ENCODE measurements at regions not wholly inside any gene's neighbourhood (a gene's known extent, or its start where the extent isn't known, plus 50 kb on each side); places are given as distances from the start of the nearest gene placed in this dataset.

GRCh38 chr6:90446164-90446563, 140.7 kb downstream of the MAP3K7 start:
- Mint-ChIP-seq H3K36me3 (ENCODE audit: low read depth) (no peaks in the 10 kb centered on the region), H3K4me3 (no peak overlapping the region), H3K4me1 (peaks cover 40% of the 10 kb centered on the region), H3K27ac (no peak overlapping the region), H3K27me3 (ENCODE audit: insufficient read depth, low read depth, poor library complexity) (no peaks in the 10 kb centered on the region), H3K9me3 (no peaks in the 10 kb centered on the region)
- no peak overlapping the region for H3K4me3 ChIP-seq
- no peaks in the 10 kb centered on the region for H3K79me2 ChIP-seq (replicated peaks; ENCODE audit: insufficient read depth)
- DNase-seq (ENCODE audit: low spot score) (no peak), ATAC-seq (no peak)
- no peaks in the 10 kb centered on the region for H3K27me3 ChIP-seq (ENCODE audit: insufficient read depth)
- no peaks in the 10 kb centered on the region for H3K36me3 ChIP-seq (ENCODE audit: insufficient read depth)
- no peak for TF ChIP-seq REST (IDR thresholded peaks at IDR 0.05; ENCODE audit: unreplicated experiment)
- no peaks in the 10 kb centered on the region for H3K9me2 ChIP-seq (ENCODE audit: insufficient read depth)
- H3F3A ChIP-seq (replicated peaks; ENCODE audit: low read depth): no peaks in the 10 kb centered on the region
- H3K4me1 ChIP-seq (ENCODE audit: insufficient read depth): peaks cover 38% of the 10 kb centered on the region
- H2AFZ ChIP-seq: no peak overlapping the region
- no peaks in the 10 kb centered on the region for H4K20me1 ChIP-seq (replicated peaks; ENCODE audit: insufficient read depth)
- H3K27ac ChIP-seq (ENCODE audit: low read depth): no peak overlapping the region
- no peak overlapping the region for H3K4me2 ChIP-seq

GRCh38 chr6:90445533-90446108, 141.3 kb downstream of the MAP3K7 start:
- no peak overlapping the region for H3K4me3 Mint-ChIP-seq
- H3K36me3 Mint-ChIP-seq (ENCODE audit: low read depth): no peaks in the 10 kb centered on the region
- H3K4me1 ChIP-seq (ENCODE audit: insufficient read depth): peaks cover 38% of the 10 kb centered on the region
- no peaks in the 10 kb centered on the region for H3K79me2 ChIP-seq (replicated peaks; ENCODE audit: insufficient read depth)
- H3K9me2 ChIP-seq (ENCODE audit: insufficient read depth): no peaks in the 10 kb centered on the region
- DNase-seq (ENCODE audit: low spot score) (no peak), ATAC-seq (no peak)
- H3K27ac ChIP-seq (ENCODE audit: low read depth): no peak overlapping the region
- H3K4me1 Mint-ChIP-seq: peaks cover 40% of the 10 kb centered on the region
- no peaks in the 10 kb centered on the region for H3K27me3 Mint-ChIP-seq (ENCODE audit: insufficient read depth, low read depth, poor library complexity)
- H3K36me3 ChIP-seq (ENCODE audit: insufficient read depth): no peaks in the 10 kb centered on the region
- H3K27ac Mint-ChIP-seq: no peak overlapping the region; the same call in 1 of the 2 replicates
- H3F3A ChIP-seq (replicated peaks; ENCODE audit: low read depth): peaks cover 4% of the 10 kb centered on the region
- no peaks in the 10 kb centered on the region for H3K27me3 ChIP-seq (ENCODE audit: insufficient read depth)
- H3K4me3 ChIP-seq: no peak overlapping the region
- no peak overlapping the region for H3K4me2 ChIP-seq
- no peaks in the 10 kb centered on the region for H4K20me1 ChIP-seq (replicated peaks; ENCODE audit: insufficient read depth)
- no peaks in the 10 kb centered on the region for H3K9me3 Mint-ChIP-seq
- H2AFZ ChIP-seq: no peak overlapping the region
- TF ChIP-seq EZH2phosphoT487 (IDR thresholded peaks at IDR 0.05; ENCODE audit: unreplicated experiment) (no peak), ZNF462 (CRISPR knock-in tag; IDR thresholded peaks at IDR 0.05) (no peak), ZNF331 (CRISPR knock-in tag; IDR thresholded peaks at IDR 0.05; ENCODE audit: low read depth) (no peak), JUNB (IDR thresholded peaks at IDR 0.05; ENCODE audit: unreplicated experiment) (no peak), CTCF (conservative IDR thresholded peaks at IDR 0.05; ENCODE audit: low read depth in 2 of 2) (no peak), ETS1 (IDR thresholded peaks at IDR 0.05) (no peak), ZNF114 (CRISPR knock-in tag; IDR thresholded peaks at IDR 0.05) (no peak), STAT1 (IDR thresholded peaks at IDR 0.05; ENCODE audit: unreplicated experiment) (no peak)
